OCI-LY3 (cell line): ENCODE measurements at regions not wholly inside any gene's neighbourhood (a gene's known extent, or its start where the extent isn't known, plus 50 kb on each side); places are given as distances from the start of the nearest gene placed in this dataset.

Experiments used
- CTCF ChIP-seq: fragments of 200-600, 300-600 bp; sonication (generic); IDR thresholded peaks from 2 replicates; pipeline ENCODE4 v1.5.1; 2014; ENCODE audit warnings: antibody characterized with exemption, low read length, low read depth
- EZH2phosphoT487 ChIP-seq: fragments of 200-600 bp; shearing (Covaris generic); IDR thresholded peaks from 2 replicates; pipeline ENCODE4 v1.6.1; 2018; ENCODE audit warnings: antibody characterized with exemption, mixed run types, low read depth

GRCh38 chr15:35626571-35627318, 80.8 kb upstream of the DPH6 start:
- TF ChIP-seq CTCF (no peak), EZH2phosphoT487 (no peak)
